GM21825 (cell line): ENCODE measurements at regions not wholly inside any gene's neighbourhood (a gene's known extent, or its start where the extent isn't known, plus 50 kb on each side); places are given as distances from the start of the nearest gene placed in this dataset.
A peak's percentile ranks its signal among the peaks of the same experiment; 100 is the strongest.
"Not testable (repeated sequence)": the region's sequence is repeated elsewhere in the genome, so short reads cannot be mapped to it uniquely, and the experiment has no call there.

Experiments used
- ATAC-seq: cut with Tn5 transposase; IDR thresholded peaks from one replicate; pipeline ENCODE4 v1.9.1; 2021; ENCODE audit warnings: mild to moderate bottlenecking, moderate library complexity; ENCODE audit not compliant: unreplicated experiment

DNA sequence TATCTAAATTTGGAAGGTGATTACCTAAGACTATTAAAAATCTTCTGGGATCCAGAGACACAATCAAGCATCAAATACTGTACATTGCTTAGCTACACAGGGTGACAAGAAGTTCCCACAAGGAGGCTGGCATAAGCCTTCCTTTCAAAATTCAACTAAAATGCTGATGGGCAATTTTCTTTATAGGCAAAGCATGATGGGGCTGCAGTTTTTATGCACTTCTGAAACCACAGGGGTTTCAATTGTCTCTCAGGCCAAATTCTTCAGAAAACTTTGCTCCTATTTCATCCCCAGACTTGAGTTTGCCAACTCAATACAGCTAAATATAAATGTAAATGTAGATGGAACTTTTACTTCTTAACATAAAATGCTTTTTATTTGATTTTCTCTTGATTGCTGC lies 241.6 kb downstream of the ZPLD1 start:
- no peak for ATAC-seq

DNA sequence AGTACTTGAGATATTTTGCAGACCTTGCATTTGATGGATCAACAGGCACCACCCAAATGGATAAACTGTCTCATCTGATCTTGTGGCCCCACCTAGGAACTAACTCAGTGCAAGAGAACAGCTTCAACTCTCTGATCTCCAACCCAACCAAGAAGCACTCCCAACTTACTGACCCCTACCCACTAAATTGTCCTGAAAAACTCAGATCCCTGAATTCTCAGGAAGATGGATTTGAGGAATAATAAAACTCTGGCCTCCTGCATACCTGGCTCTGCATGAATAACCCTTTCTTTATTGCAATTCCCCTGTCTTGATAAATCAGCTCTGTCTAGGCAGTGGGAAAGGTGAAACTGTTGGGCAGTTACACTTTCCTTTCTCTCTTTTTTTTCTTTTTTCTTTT lies 247.9 kb downstream of the ZPLD1 start:
- no peak for ATAC-seq

DNA sequence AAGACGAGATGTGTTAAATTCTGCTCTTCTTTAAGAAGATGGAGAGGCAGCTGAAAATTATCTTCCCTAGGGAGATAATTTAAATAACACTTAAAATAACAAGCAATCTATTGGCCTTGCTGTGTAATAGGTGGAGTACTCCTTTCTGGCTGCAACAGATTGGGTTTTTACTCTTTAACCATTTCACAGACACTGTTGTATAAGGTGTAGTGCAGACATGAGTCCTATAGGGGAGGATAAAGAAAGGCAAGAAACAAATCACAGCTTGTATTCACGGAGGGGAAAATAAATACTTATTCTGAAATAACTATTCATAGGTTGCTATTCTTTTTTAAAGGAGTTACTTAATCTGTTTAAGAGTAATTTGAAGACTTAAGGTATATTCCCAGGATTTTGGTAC lies 252.0 kb downstream of the ZPLD1 start:
- no peak for ATAC-seq

DNA sequence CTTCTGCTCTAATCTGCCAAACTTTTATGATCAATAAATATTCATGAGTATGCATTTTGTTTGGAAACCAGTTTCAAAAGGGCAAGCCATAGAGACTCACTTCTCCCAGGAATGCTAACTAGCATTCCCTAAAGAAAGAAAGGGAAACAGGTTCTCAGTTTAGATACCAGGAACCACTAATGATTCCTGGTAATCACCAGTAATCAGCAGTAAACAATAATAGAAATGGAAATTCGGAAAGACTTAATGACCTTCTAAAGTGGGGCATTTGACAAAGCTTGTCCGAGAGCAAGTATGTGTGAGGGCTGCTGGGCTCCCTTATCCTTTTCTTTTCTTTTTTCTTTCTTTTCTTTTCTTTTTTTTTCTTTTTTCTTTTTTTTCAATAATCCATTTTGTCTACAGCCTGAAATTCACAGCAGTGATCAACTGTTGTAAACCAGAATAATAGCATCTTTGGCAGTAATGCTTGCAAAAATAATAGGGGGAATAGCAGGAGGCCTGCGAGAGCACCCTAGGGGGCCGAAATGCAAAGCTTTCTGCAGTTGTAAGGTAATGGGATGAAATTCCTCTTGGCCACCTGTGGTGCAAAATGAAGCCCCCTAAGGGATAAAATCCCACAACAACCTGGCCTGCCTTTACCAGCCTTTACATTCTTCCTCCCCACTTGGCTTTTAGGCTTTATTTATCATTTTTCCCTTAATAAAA lies 253.2 kb downstream of the ZPLD1 start:
- no peak for ATAC-seq

DNA sequence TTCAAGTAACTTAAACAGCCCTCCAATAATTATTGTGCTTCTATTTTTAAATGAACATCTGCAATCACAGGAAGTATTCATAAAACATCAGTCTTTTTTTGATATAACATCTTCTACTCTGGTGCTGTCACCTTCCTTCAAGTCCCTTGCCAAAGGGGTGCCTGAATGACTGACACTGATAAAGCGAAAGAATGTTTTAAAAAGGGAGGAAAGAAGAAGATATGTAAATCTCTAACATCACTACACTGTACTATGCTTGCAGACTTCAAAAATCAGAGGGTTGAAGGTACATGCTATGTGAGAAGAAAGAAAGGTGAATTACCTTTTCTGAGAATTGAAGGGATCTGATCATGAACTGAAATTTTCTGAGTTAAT lies 253.7 kb downstream of the ZPLD1 start:
- ATAC-seq = no peak

DNA sequence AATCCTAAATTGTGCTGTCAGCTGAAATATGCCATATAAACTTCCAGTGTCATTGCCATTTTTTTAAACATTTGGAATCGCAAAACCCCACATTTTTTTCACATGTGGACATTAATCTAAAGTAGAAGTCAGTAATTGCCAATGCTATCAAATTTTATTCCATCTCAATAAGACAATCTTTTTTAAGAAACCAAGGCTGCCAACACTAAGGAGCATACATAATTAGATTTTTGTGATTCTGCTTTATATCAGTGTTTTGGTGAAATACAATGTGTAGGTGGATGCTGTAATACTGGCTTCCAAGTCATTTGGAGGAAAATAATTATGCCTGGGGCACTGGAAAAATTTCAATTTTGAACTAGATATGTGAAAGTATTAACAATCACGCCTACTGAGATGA lies 256.7 kb downstream of the ZPLD1 start:
- no peak for ATAC-seq

DNA sequence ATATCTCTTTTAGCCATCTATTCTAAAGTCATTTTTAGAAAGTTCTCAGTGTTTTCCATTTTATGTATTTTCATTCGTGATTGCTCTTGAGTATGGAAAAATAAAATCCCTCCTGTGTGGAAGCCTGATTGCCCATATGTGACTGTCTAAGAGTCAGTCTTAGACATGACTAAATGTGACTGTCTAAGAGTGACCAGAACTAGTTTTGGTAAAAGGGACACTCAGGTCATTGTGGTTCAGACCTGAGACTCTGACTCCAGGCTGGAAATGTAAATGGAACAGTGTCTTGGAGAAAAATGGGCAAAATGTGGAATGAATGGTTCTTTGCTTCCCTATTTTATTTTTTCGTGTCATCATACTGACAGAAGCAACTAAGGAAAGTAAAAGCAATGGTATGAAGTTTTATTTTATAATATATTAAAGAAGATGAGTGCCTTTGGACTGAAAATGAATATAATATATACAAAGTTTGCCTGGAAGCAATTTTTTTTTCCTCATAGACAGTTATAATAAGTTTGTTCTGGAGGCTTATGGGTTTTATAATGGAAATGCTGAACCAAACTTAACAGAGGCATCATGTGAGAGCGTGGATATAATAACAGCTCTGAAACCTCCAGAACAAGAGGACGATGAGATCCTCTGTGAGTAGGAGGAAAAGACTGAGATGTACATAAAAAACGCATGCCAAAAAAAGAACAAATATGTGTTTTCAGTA lies 264.4 kb downstream of the ZPLD1 start:
- ATAC-seq = no peak

DNA sequence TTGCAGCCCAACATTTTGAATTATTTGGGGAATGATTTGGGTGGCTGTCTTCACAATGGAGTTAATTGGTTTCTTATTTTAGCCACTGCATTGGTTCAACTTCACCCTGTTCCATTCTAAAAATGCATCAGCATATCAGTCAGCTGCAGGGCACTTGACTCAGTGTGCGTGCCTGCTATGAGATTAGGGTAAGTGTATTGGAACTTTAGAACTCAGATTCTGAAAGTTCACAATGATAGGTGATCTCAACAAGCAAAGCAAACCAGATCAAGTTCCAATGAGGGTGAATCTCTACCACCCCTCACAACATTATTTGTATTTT lies 265.0 kb downstream of the ZPLD1 start:
- no peak for ATAC-seq

DNA sequence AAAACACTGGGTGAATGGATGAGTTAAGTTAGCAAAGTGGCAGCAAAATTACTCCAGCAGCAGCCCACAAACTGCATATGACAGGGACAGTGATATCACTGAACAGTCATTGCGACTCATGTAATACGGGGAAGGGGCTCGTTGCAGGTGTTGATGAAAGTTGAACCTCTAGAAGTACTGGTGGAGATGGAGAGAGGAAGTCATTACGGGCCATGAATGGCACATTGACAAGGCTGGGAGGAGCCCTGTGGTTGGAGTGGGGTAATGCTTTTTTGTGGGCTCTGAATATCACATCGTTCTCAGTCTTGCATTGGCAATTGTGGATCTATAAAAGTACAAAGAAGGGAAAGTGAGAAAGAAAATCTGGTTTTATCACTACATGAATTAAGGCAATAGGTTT lies 278.1 kb downstream of the ZPLD1 start:
- no peak for ATAC-seq

DNA sequence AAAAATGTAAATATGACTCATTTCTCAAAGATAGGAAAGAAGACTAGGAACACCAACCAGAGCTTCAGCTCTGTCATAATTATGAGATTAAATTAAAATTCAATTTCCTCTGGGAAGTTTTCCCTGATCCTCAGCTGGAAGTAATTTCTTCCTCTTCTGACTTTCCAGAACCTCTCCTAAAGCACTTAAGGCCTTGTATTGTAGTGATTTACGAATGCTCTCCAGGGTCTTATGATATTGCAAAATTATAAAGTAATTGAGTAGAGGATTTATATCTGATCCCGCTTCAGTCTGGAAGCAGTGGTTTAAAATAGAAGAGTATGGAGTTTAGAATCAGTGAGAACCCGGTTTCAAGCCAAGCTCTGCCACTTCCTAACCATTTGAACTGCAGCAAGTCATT lies 279.8 kb downstream of the ZPLD1 start:
- ATAC-seq = peak; percentile 12

DNA sequence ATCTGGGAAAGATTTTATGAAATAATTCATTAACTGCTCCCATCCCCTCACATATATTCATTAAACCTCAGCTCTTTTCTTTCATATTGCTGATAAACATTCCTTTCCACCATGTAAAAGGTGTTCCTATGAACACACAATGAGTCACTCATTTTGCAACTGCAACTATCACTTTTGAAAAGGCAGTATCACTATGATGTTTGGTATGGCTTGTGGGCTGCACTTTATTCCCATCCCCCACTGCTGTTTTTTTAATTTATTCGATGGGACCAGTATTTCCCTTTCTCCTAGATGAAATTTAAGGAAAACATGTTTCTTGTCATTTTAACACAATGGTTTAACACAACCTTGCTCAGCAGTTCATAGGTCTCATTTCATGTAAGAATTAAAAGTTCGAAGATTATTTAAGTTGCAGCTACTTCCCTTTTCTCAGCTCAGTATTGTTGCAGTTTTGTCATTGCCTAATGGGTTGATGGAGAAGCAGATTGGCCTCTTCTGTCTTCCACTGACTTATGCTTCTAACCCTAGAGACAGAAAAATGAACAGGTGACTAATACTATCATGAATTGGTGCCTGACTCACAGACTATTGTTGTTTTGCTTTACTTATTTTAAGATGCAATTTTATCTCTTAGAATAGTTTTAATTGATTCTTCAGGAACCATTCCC lies 280.3 kb downstream of the ZPLD1 start:
- ATAC-seq = peak; percentile 91

DNA sequence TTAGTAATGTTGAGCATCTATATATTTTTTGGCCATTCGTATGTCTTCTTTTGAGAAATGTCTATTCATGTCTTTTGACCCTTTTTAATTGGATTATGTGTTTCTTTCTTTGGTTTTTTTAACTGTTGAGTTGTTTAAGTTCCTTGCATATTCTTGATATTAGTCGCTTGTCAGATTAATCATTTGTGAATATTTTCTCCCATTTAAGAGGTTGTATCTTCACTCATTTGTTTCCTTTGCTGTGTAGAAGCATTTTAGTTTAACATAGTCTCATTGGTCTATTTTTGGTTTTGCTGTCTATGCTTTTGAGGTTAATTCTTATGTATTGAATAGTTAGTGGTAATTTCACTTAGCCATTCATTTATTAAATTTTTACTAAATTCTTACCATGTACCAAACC lies 283.8 kb downstream of the ZPLD1 start:
- ATAC-seq = no peak

DNA sequence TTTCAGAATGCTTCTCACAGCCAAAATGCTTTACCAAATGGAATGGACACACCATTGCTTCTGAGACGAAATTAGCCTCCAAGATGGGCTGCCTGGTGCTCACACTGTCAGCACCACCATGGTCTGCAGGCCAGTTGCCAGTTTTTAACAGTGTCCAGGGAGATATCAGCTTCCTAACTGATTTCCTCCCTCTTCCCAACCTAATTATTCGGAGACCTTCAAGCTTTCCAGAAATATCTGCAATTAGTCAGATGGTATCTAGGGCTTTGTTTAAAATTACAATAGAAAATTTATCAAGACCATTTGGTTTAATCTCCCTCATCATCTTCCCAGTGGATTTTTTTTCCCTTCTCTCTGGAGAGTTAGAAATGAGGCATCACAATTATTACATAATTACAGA lies 287.5 kb downstream of the ZPLD1 start:
- ATAC-seq = no peak

DNA sequence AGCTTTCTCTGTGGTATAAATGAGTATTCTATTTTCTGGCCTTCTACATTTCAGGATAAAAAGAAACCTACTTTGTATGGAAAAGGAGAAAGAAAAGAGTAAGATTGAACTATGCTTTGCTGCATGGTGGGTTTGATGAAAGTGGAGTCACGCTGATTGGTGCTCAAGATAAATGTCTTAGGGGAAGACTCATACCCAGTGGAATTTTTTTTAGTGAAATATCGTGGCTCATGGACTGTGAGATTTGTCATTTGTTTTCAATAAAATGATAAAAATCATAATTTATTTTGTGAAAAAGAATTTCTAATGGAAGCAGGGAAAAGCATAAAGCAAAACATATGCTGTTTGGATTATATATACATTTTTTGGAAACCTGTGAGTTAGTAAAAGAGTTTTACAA lies 292.5 kb downstream of the ZPLD1 start:
- no peak for ATAC-seq

DNA sequence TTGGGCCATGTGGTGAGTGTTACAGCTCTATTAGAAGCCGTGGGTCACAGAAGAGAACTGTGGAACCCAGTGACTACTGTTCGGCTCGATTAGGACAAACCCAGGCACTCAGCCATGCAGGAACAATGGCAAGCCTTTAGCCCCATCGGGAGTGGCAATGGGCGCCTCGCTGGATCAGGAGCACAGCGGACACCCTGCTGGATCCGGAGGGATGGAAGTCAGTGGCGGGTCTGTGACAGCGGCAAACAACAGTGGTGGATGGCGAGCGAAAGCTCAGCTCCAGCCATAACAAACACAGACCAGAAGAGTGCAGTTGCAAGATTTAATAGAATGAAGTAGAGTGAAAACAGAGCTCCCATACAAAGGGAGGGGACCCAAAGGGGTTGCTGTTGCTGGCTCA lies 297.8 kb downstream of the ZPLD1 start:
- not testable (repeated sequence) for ATAC-seq

DNA sequence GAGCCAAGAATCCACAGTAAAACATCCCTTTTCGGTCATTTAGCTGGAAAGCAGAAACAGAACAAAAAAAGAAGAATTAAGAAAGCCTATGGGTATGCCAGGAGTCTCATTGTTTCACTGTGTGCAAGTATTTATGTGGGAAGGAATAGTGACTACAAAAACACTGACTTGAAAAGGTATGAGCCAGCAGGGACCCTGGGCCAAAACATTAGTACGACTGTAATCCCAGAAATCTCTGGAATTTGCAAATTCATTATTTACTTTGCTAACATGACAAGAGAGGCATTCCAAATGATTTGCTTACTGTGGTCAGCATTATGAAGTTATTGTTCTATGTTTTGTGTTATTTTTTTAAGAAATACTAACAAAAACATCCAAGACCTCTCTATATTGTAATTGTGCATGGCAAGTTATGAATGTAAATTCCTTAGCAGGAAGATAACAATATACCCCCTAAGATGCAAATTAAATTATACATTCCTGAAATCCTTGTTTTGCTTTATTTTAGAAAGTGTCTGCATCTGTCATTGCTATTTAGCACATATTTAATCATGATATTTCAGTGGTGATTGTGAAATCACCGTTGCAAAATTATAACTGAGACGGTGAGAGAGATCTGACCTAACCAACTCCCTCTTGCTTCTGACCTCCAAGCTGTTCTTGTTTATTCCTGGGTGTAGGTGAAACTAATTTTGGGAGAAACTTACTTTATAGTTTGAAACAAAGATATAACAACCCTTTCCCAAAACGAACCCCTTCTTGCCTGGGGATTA lies 299.2 kb downstream of the ZPLD1 start:
- ATAC-seq = no peak

DNA sequence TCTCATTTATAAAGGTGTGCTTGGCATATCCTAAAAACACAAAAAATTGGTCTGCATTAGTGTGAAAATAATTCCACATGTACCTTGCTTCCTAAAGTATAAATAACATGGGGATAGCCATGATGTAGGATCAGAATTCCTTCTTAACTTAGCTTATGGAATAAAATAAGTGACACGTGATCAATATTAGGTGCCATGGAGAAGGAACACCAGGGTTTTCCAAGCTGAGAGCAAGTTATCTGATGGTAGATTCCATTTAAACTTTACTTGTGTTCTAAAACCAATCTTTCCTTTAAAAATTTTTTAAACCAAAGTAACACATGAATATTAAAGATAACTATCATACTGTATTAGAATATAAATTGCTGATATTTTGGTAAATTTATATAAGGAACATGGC lies 300.5 kb downstream of the ZPLD1 start:
- ATAC-seq = no peak

DNA sequence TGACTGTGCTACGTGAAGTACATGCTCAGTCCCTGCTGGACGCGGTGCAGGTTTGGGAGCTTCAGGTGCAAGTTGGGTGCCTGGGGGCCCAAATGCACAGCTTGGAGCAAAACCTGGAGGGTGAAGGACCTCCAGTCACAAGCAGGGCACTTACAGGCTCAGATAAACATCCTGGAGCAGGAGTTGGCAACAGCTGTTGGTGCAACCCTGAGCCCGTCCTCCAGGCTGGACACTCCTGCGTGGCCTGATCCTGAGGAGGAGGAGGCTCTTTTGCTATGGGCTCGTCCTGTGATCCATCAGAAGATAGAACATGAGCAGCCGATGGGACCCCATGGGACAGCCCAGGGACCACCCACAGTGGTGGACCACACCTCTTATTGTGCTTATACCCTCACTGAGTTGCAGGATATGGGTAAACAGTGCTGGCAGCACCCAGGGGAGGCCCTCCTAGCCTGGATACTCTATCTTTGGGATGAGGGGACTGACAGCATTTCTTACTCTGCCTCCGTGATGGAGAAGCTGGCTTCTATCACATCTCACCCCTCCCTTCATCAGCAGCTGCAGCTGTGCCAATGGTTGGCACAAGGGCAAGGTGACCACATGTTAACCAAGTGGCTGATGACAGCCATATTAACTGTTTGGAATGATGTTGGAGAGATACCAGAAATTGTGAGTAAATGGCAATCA lies 301.6 kb downstream of the ZPLD1 start:
- ATAC-seq = no peak

DNA sequence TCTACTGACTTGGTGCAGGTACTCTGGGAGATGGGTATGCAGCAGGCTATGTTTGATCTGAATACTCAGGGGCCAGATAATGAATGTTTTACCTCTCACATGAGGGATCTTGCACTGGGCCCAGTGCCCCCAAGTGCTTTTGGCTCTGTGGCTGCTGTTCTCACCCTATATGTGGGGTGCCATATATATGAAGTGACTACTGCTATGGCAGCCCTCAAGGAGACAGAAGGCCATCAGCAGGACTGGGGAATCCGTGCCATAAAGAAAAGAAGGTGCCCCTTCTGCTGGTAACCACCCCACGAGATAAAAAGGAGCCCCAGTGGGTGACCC lies 302.1 kb downstream of the ZPLD1 start:
- ATAC-seq = no peak

DNA sequence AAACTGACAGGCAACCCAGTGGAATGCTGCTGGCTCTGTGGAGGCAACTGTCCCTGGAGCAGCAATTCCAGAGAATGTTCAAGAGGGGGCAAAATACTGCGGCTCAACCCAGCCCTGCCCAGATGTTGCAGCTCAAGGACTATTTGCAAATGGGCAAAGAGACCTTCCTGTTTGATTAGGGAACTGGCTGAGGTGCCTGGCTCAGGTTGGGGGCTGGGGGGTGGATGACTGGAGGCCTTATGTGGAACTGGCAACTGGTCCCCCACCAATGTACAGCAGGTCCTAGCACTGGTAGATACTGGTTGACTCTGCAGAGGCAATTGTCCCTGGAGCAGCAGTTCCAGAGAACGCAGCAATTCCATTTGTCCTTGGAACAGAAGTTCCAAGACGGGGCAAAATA lies 302.5 kb downstream of the ZPLD1 start:
- ATAC-seq = no peak

DNA sequence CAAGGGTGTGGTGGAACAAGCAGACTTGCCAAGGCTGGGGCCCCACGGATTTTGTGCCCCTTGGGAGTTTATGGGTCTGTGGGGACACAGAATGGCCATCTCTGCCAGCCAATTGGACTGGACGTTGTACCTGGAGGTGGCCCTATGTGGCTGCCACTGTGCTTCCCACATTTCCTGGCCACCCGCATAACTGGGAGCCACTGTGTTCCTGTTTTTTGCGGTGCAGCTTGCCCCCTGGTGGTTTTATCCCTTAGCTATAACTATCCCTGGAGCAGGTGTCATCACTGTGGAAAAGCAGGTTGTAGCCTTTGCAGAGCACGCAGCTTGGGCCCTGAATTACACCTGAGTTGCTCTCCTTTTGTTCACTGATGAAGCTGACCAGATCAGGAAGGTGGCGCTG lies 306.3 kb downstream of the ZPLD1 start:
- ATAC-seq = no peak
